H9 (cell line): ENCODE measurements at regions not wholly inside any gene's neighbourhood (a gene's known extent, or its start where the extent isn't known, plus 50 kb on each side); places are given as distances from the start of the nearest gene placed in this dataset.

Experiments
- DNase-seq: peaks from one replicate; pipeline ENCODE4 v3.0.0-alpha.2; 2017
- H2AFZ ChIP-seq: one replicate; pipeline ENCODE4 v1.6.1; 2013; ENCODE audit warnings: mild to moderate bottlenecking, low read length, control low read depth, moderate library complexity
- H2AK5ac ChIP-seq: 2 replicates; pipeline ENCODE4 v1.6.1; 2013; ENCODE audit warnings: low read length, control low read depth, mixed read lengths; ENCODE audit not compliant: insufficient read length
- H2BK120ac ChIP-seq: one replicate; pipeline ENCODE4 v1.6.1; 2013; ENCODE audit warnings: low read depth, mild to moderate bottlenecking, low read length, control low read depth, inconsistent platforms; ENCODE audit not compliant: poor library complexity, severe bottlenecking
- H2BK12ac ChIP-seq: 2 replicates; pipeline ENCODE4 v1.6.1; 2013; ENCODE audit warnings: low read length, control low read depth, mixed read lengths, low read depth; ENCODE audit not compliant: insufficient read length
- H2BK15ac ChIP-seq: 2 replicates; pipeline ENCODE4 v1.6.1; 2013; ENCODE audit warnings: low read depth, low read length, control low read depth
- H2BK20ac ChIP-seq: one replicate; pipeline ENCODE4 v1.6.1; 2013; ENCODE audit warnings: low read depth, mild to moderate bottlenecking, low read length, control low read depth, inconsistent platforms; ENCODE audit not compliant: poor library complexity, severe bottlenecking
- H2BK5ac ChIP-seq: 2 replicates; pipeline ENCODE4 v1.6.1; 2013; ENCODE audit warnings: low read length, control low read depth, mixed read lengths; ENCODE audit not compliant: insufficient read length
- H3K14ac ChIP-seq: 2 replicates; pipeline ENCODE4 v1.6.1; 2013; ENCODE audit warnings: low read length, control low read depth; ENCODE audit not compliant: insufficient read depth
- H3K18ac ChIP-seq: 2 replicates; pipeline ENCODE4 v1.6.1; 2013; ENCODE audit warnings: low read depth, mild to moderate bottlenecking, mixed read lengths, low read length, control low read depth; ENCODE audit not compliant: insufficient read length
- H3K23ac ChIP-seq: 2 replicates; pipeline ENCODE4 v1.6.1; 2013; ENCODE audit warnings: low read length, control low read depth, mixed read lengths, low read depth; ENCODE audit not compliant: insufficient read length
- H3K23me2 ChIP-seq: 2 replicates; pipeline ENCODE4 v1.6.1; 2013; ENCODE audit warnings: low read depth, mild to moderate bottlenecking, mixed read lengths, low read length, control low read depth; ENCODE audit not compliant: insufficient read length, poor library complexity, severe bottlenecking
- H3K27ac ChIP-seq: 2 replicates; pipeline ENCODE4 v1.5.1; 2013; ENCODE audit warnings: low read length, control low read depth, mixed read lengths, low read depth; ENCODE audit not compliant: insufficient read length
- H3K27me3 ChIP-seq: 2 replicates; pipeline ENCODE4 v1.6.1; 2013; ENCODE audit warnings: low read length, control low read depth, inconsistent platforms; ENCODE audit not compliant: insufficient read depth
- H3K4ac ChIP-seq: 2 replicates; pipeline ENCODE4 v1.6.1; 2013; ENCODE audit warnings: low read depth, mild to moderate bottlenecking, control low read depth, inconsistent platforms, low read length, moderate library complexity
- H3K4me1 ChIP-seq: 2 replicates; pipeline ENCODE4 v1.6.1; 2013; ENCODE audit warnings: low read length, control low read depth, inconsistent platforms; ENCODE audit not compliant: insufficient read depth
- H3K4me2 ChIP-seq: 2 replicates; pipeline ENCODE4 v1.6.1; 2013; ENCODE audit warnings: low read length, control low read depth, mixed read lengths; ENCODE audit not compliant: insufficient read length, insufficient read depth
- H3K56ac ChIP-seq: 2 replicates; pipeline ENCODE4 v1.6.1; 2013; ENCODE audit warnings: low read depth, mild to moderate bottlenecking, mixed read lengths, low read length, control low read depth; ENCODE audit not compliant: insufficient read length
- H3K79me1 ChIP-seq: 2 replicates; pipeline ENCODE4 v1.6.1; 2013; ENCODE audit warnings: low read depth, mild to moderate bottlenecking, moderate library complexity, low read length, control low read depth, inconsistent platforms; ENCODE audit not compliant: insufficient read depth, poor library complexity, severe bottlenecking
- H3K79me2 ChIP-seq: 2 replicates; pipeline ENCODE4 v1.6.1; 2013; ENCODE audit warnings: low read length, control low read depth, inconsistent platforms; ENCODE audit not compliant: insufficient read depth
- H3K9ac ChIP-seq: 2 replicates; pipeline ENCODE4 v1.6.1; 2013; ENCODE audit warnings: low read length, control low read depth, mixed read lengths; ENCODE audit not compliant: insufficient read length; ENCODE audit errors: extremely low read depth
- H3K9me3 ChIP-seq: one replicate; pipeline ENCODE4 v1.6.1; 2013; ENCODE audit warnings: low read depth, low read length, inconsistent platforms; ENCODE audit not compliant: control insufficient read depth
- H3T11ph ChIP-seq: one replicate; pipeline ENCODE4 v1.6.1; 2013; ENCODE audit warnings: mild to moderate bottlenecking, low read length, control low read depth, inconsistent platforms
- H4K20me1 ChIP-seq: one replicate; pipeline ENCODE4 v1.6.1; 2013; ENCODE audit not compliant: control insufficient read depth, insufficient read length, insufficient read depth
- H4K5ac ChIP-seq: 2 replicates; pipeline ENCODE4 v1.6.1; 2013; ENCODE audit warnings: low read depth, mild to moderate bottlenecking, mixed read lengths, low read length, control low read depth; ENCODE audit not compliant: insufficient read length
- H4K8ac ChIP-seq: replicated peaks from 2 replicates; pipeline ENCODE4 v1.6.1; 2013; ENCODE audit warnings: low read length, control low read depth, mixed read lengths, low read depth; ENCODE audit not compliant: insufficient read length
- H4K91ac ChIP-seq: 2 replicates; pipeline ENCODE4 v1.6.1; 2013; ENCODE audit warnings: low read depth, mild to moderate bottlenecking, moderate library complexity, mixed read lengths, low read length, control low read depth; ENCODE audit not compliant: insufficient read length
- H3K27ac Mint-ChIP-seq, 3 experiments: 2 replicates in 2 of 3; 3 replicates in 1 of 3; pipeline ENCODE4 v1.8.0; 2020 to 2021; ENCODE audit warnings: mixed read lengths in 3 of 3, mild to moderate bottlenecking in 1 of 3, moderate library complexity in 1 of 3
- H3K27me3 Mint-ChIP-seq: 2 replicates; pipeline ENCODE4 v1.8.0; 2021; ENCODE audit warnings: low read depth, mild to moderate bottlenecking, moderate library complexity, mixed read lengths
- H3K36me3 Mint-ChIP-seq, 3 experiments: 2 replicates in 2 of 3; 3 replicates in 1 of 3; pipeline ENCODE4 v1.8.0; 2020 to 2021; ENCODE audit warnings: low read depth in 3 of 3, mixed read lengths in 3 of 3; ENCODE audit not compliant: insufficient read depth in 1 of 3
- H3K4me1 Mint-ChIP-seq, 2 experiments: 2 replicates each; pipeline ENCODE4 v1.8.0; 2020; ENCODE audit warnings: mixed read lengths in 2 of 2
- H3K4me3 Mint-ChIP-seq, 2 experiments: 2 replicates in 1 of 2; 3 replicates in 1 of 2; pipeline ENCODE4 v1.8.0; 2020 to 2021; ENCODE audit warnings: mild to moderate bottlenecking in 2 of 2, mixed read lengths in 2 of 2, moderate library complexity in 1 of 2
- H3K9me3 Mint-ChIP-seq, 2 experiments: 2 replicates in 1 of 2; 3 replicates in 1 of 2; pipeline ENCODE4 v1.8.0; 2020; ENCODE audit warnings: mild to moderate bottlenecking in 2 of 2, mixed read lengths in 2 of 2, moderate library complexity in 1 of 2
- WGBS: extraction: QIAGEN DNeasy Blood & Tissue Kit; methylation state at CpG from one replicate; pipeline ENCODE4 v1.1.7; 2013; ENCODE audit warnings: missing lambda C conversion rate, low lambda C conversion rate, mixed read lengths; ENCODE audit not compliant: insufficient read length; ENCODE audit errors: extremely low coverage; 5-methylcytosine and 5-hydroxymethylcytosine counted together
- TF ChIP-seq, protein P1 (sequence below): fragments of 200-600 bp; sonication (generic); conservative IDR thresholded peaks from 3 replicates; pipeline ENCODE4 v1.8.0; 2021; ENCODE audit warnings: antibody characterized with exemption, mild to moderate bottlenecking

DNA sequence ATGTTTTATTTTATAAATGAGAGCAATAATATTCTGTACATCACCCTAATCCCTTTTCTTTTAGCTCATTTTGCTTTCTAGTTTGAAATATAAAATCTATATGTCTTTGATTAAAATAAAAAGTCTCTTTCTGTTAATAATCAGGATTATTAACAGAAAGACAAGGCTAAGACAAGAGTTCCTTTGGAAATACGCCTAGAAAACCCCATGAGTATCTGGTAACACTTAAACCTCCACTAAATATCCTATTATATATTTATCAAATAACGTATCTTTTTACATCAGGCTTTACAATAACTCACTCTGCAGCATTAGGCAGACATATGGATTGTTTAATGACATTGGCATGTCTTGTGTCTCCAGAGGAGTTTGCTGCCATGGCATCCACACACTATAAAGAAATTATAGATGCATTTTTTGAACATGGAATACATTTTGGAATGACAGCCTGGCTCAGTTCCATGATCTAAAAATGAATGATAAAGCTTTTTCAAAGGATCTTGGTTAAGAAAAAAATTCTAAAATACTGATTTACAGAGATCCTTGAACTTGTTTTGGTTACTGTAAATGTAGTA lies 98.7 kb downstream of the TMEM26 start:
- H3K4me1 ChIP-seq, result no peaks in the 10 kb centered on the region
- no peak overlapping the region for H3T11ph ChIP-seq
- H4K8ac ChIP-seq, result no peak overlapping the region
- no peak for DNase-seq
- Mint-ChIP-seq H3K36me3 (peaks cover 0 to 4% (median 0%) of the 10 kb centered on the region in 3 experiments; a peak in 1 of 7 replicates), H3K27me3 (peaks cover 2% of the 10 kb centered on the region; the same call in 1 of the 2 replicates), H3K9me3 (no peaks in the 10 kb centered on the region), H3K4me3 (no peak overlapping the region), H3K27ac (no peak overlapping the region), H3K4me1 (no peaks in the 10 kb centered on the region)
- no peak overlapping the region for H3K4ac ChIP-seq
- H2BK12ac ChIP-seq, result no peak overlapping the region
- no peak overlapping the region for H3K23ac ChIP-seq
- no peak overlapping the region for H3K14ac ChIP-seq
- 100% methylated on average over 1 of the region's 2 CpGs for WGBS
- H3K27me3 ChIP-seq, result no peaks in the 10 kb centered on the region; the same call in 1 of the 2 replicates
- H3K23me2 ChIP-seq, result no peaks in the 10 kb centered on the region
- no peak overlapping the region for H4K91ac ChIP-seq
- no peak overlapping the region for H3K9ac ChIP-seq
- H2AFZ ChIP-seq, result no peak overlapping the region
- no peak overlapping the region for H2BK5ac ChIP-seq
- no peaks in the 10 kb centered on the region for H3K79me1 ChIP-seq
- no peak overlapping the region for H2BK120ac ChIP-seq
- no peak overlapping the region for H2BK20ac ChIP-seq
- H3K56ac ChIP-seq, result no peak overlapping the region
- TF ChIP-seq, protein P1, sequence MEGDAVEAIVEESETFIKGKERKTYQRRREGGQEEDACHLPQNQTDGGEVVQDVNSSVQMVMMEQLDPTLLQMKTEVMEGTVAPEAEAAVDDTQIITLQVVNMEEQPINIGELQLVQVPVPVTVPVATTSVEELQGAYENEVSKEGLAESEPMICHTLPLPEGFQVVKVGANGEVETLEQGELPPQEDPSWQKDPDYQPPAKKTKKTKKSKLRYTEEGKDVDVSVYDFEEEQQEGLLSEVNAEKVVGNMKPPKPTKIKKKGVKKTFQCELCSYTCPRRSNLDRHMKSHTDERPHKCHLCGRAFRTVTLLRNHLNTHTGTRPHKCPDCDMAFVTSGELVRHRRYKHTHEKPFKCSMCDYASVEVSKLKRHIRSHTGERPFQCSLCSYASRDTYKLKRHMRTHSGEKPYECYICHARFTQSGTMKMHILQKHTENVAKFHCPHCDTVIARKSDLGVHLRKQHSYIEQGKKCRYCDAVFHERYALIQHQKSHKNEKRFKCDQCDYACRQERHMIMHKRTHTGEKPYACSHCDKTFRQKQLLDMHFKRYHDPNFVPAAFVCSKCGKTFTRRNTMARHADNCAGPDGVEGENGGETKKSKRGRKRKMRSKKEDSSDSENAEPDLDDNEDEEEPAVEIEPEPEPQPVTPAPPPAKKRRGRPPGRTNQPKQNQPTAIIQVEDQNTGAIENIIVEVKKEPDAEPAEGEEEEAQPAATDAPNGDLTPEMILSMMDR, result no peak
- H2BK15ac ChIP-seq, result no peak overlapping the region
- no peaks in the 10 kb centered on the region for H3K79me2 ChIP-seq
- H2AK5ac ChIP-seq, result no peak overlapping the region
- H3K9me3 ChIP-seq, result no peaks in the 10 kb centered on the region
- no peak overlapping the region for H4K5ac ChIP-seq
- no peak overlapping the region for H3K27ac ChIP-seq
- no peak overlapping the region for H3K18ac ChIP-seq
- no peak overlapping the region for H3K4me2 ChIP-seq
- no peaks in the 10 kb centered on the region for H4K20me1 ChIP-seq
